Urinary bladder (tissue), 3 donors: ENCODE measurements at regions not wholly inside any gene's neighbourhood (a gene's known extent, or its start where the extent isn't known, plus 50 kb on each side); places are given as distances from the start of the nearest gene placed in this dataset.

Source experiments
- DNase-seq: peaks from one replicate; pipeline ENCODE4 v3.0.0-alpha.2; 2015; ENCODE audit errors: extremely low spot score
- H3K27ac ChIP-seq: one replicate; pipeline ENCODE4 v1.5.1; 2013; ENCODE audit warnings: low read depth, mild to moderate bottlenecking, moderate library complexity
- H3K36me3 ChIP-seq: one replicate; pipeline ENCODE4 v1.6.1; 2013; ENCODE audit warnings: mild to moderate bottlenecking, moderate library complexity; ENCODE audit not compliant: insufficient read depth
- H3K4me1 ChIP-seq: one replicate; pipeline ENCODE4 v1.6.1; 2013; ENCODE audit warnings: mild to moderate bottlenecking, moderate library complexity; ENCODE audit not compliant: insufficient read depth
- H3K4me3 ChIP-seq: one replicate; pipeline ENCODE4 v1.5.1; 2013; ENCODE audit warnings: low read depth, low read length
- WGBS: extraction: QIAGEN DNeasy Blood & Tissue Kit; methylation state at CpG from one replicate; pipeline ENCODE4 v1.1.7; 2013; 5-methylcytosine and 5-hydroxymethylcytosine counted together
- donor health status: healthy with polysubstance abuse.
- donor health status: healthy.

GRCh38 chr16:66238696-66239095, 127.8 kb upstream of the CDH5 start:
- Histone ChIP-seq H3K4me1 (no peaks in the 10 kb centered on the region), H3K36me3 (no peaks in the 10 kb centered on the region), H3K27ac (no peak overlapping the region), H3K4me3 (no peak overlapping the region)
- no peak for DNase-seq
- WGBS: 39% methylated on average over 1 of the region's 1 CpG

- no peak for DNase-seq
- no peaks in the 10 kb centered on the region for H3K36me3 ChIP-seq
- WGBS: 90% methylated on average over 12 of the region's 12 CpGs
- no peaks in the 10 kb centered on the region for H3K4me1 ChIP-seq
- no peak overlapping the region for H3K27ac ChIP-seq
- H3K4me3 ChIP-seq: no peak overlapping the region
These were observed 130.2 kb upstream of the CDH5 start for GRCh38 chr16:66236301-66236700.

- no peak overlapping the region for H3K27ac ChIP-seq
- no peaks in the 10 kb centered on the region for H3K36me3 ChIP-seq
- DNase-seq: no peak
- H3K4me3 ChIP-seq: no peak overlapping the region
- no peaks in the 10 kb centered on the region for H3K4me1 ChIP-seq
- WGBS: 63% methylated on average over 9 of the region's 9 CpGs
These were observed 134.9 kb upstream of the CDH5 start for GRCh38 chr16:66231452-66232160.

- 84% methylated on average over 4 of the region's 4 CpGs for WGBS
- H3K4me3 ChIP-seq: no peak overlapping the region
- no peak for DNase-seq
- no peaks in the 10 kb centered on the region for H3K36me3 ChIP-seq
- H3K27ac ChIP-seq: no peak overlapping the region
- no peaks in the 10 kb centered on the region for H3K4me1 ChIP-seq
These were observed 136.8 kb upstream of the CDH5 start for GRCh38 chr16:66229651-66230050.

- DNase-seq: no peak
- 61% methylated on average over 7 of the region's 7 CpGs for WGBS
- Histone ChIP-seq H3K36me3 (no peaks in the 10 kb centered on the region), H3K27ac (no peak overlapping the region), H3K4me3 (no peak overlapping the region), H3K4me1 (no peaks in the 10 kb centered on the region)
These were observed 137.7 kb upstream of the CDH5 start for GRCh38 chr16:66228792-66229191.

GRCh38 chr16:66227766-66228530, 138.5 kb upstream of the CDH5 start:
- H3K27ac ChIP-seq: no peak overlapping the region
- DNase-seq: no peak
- H3K36me3 ChIP-seq: no peaks in the 10 kb centered on the region
- WGBS: 97% methylated on average over 8 of the region's 8 CpGs
- no peak overlapping the region for H3K4me3 ChIP-seq
- no peaks in the 10 kb centered on the region for H3K4me1 ChIP-seq

GRCh38 chr16:66226762-66227161, 139.7 kb upstream of the CDH5 start:
- no peak for DNase-seq
- H3K4me3 ChIP-seq: no peak overlapping the region
- H3K4me1 ChIP-seq: no peaks in the 10 kb centered on the region
- H3K27ac ChIP-seq: no peak overlapping the region
- WGBS: 76% methylated on average over 5 of the region's 5 CpGs
- no peaks in the 10 kb centered on the region for H3K36me3 ChIP-seq

GRCh38 chr16:66225696-66226095, 140.8 kb upstream of the CDH5 start:
- no peak overlapping the region for H3K4me3 ChIP-seq
- no peaks in the 10 kb centered on the region for H3K36me3 ChIP-seq
- WGBS: 97% methylated on average over 5 of the region's 5 CpGs
- no peak for DNase-seq
- no peak overlapping the region for H3K27ac ChIP-seq
- H3K4me1 ChIP-seq: no peaks in the 10 kb centered on the region

- H3K27ac ChIP-seq: no peak overlapping the region
- no peak for DNase-seq
- H3K36me3 ChIP-seq: no peaks in the 10 kb centered on the region
- 64% methylated on average over 8 of the region's 8 CpGs for WGBS
- no peak overlapping the region for H3K4me3 ChIP-seq
- H3K4me1 ChIP-seq: no peaks in the 10 kb centered on the region
These were observed 141.9 kb upstream of the CDH5 start for GRCh38 chr16:66224626-66225025.

- Histone ChIP-seq H3K36me3 (no peaks in the 10 kb centered on the region), H3K4me1 (no peaks in the 10 kb centered on the region), H3K27ac (no peak overlapping the region), H3K4me3 (no peak overlapping the region)
- no peak for DNase-seq
- WGBS: 79% methylated on average over 2 of the region's 2 CpGs
These were observed 142.3 kb upstream of the CDH5 start for GRCh38 chr16:66224186-66224585.

- Histone ChIP-seq H3K4me3 (no peak overlapping the region), H3K27ac (no peak overlapping the region), H3K4me1 (no peaks in the 10 kb centered on the region), H3K36me3 (no peaks in the 10 kb centered on the region)
- 59% methylated on average over 8 of the region's 8 CpGs for WGBS
- DNase-seq: no peak
These were observed 143.2 kb upstream of the CDH5 start for GRCh38 chr16:66223176-66223780.

- H3K36me3 ChIP-seq: no peaks in the 10 kb centered on the region
- H3K27ac ChIP-seq: no peak overlapping the region
- H3K4me1 ChIP-seq: no peaks in the 10 kb centered on the region
- no peak for DNase-seq
- no peak overlapping the region for H3K4me3 ChIP-seq
- WGBS: 90% methylated on average over 1 of the region's 1 CpG
These were observed 143.7 kb upstream of the CDH5 start for GRCh38 chr16:66222756-66223155.

GRCh38 chr16:66220702-66221101, 145.8 kb upstream of the CDH5 start:
- Histone ChIP-seq H3K4me3 (no peak overlapping the region), H3K36me3 (no peaks in the 10 kb centered on the region), H3K27ac (no peak overlapping the region), H3K4me1 (no peaks in the 10 kb centered on the region)
- WGBS: 67% methylated on average over 6 of the region's 6 CpGs
- no peak for DNase-seq

GRCh38 chr16:66219491-66219890, 147.0 kb upstream of the CDH5 start:
- no peak for DNase-seq
- Histone ChIP-seq H3K27ac (no peak overlapping the region), H3K4me1 (no peaks in the 10 kb centered on the region), H3K4me3 (no peak overlapping the region), H3K36me3 (no peaks in the 10 kb centered on the region)
